ENCODE measurements at regions not wholly inside any gene's neighbourhood (a gene's known extent, or its start where the extent isn't known, plus 50 kb on each side); places are given as distances from the start of the nearest gene placed in this dataset.

DNA sequence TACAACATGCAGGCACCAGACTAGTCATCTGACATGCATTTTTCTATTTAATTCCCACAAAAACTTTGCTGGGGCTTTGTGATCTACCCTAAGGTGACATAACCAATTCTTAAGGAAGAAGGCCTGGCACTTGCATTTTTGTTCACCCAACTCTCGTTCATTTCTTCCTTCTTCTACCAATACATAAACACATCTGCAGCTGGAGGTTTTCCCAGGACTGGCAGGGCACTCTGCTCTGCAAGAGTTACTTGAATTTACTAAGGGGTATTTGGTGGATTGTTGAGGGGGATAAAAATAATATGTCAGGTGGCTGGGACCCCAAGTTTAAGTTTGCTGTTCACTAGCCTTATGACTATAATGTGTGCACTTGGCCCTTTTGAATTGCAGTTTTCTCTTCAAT lies 111.4 kb upstream of the TRIB2 start:
- Histone ChIP-seq H3K27ac (ENCODE audit: control insufficient read depth, insufficient read depth, low read length) (no peak overlapping the region), H3K9me3 (ENCODE audit: control insufficient read depth, low read depth, low read length) (no peaks in the 10 kb centered on the region), H4K20me1 (ENCODE audit: control insufficient read depth, extremely low read depth, insufficient read depth, low read length) (no peaks in the 10 kb centered on the region), H3K9me1 (ENCODE audit: control insufficient read depth, extremely low read depth, insufficient read depth, low read length) (no peaks in the 10 kb centered on the region), H3K4me2 (ENCODE audit: control insufficient read depth, extremely low read depth, insufficient read depth, low read depth, low read length) (no peak overlapping the region), H2AFZ (ENCODE audit: control insufficient read depth, low read length) (no peak overlapping the region), H3K9ac (ENCODE audit: control insufficient read depth, extremely low read depth, insufficient read depth, low read length) (no peak overlapping the region), H3K4me1 (ENCODE audit: control insufficient read depth, extremely low read depth, insufficient read depth, low read length) (no peaks in the 10 kb centered on the region), H3K27me3 (ENCODE audit: control insufficient read depth, extremely low read depth, insufficient read depth, low read length) (no peaks in the 10 kb centered on the region), H3K36me3 (ENCODE audit: control insufficient read depth in 2 of 2, extremely low read depth in 1 of 2, insufficient read depth in 2 of 2, low read length in 2 of 2) (no peaks in the 10 kb centered on the region), H3K79me2 (ENCODE audit: control insufficient read depth, insufficient read depth, low read length) (no peaks in the 10 kb centered on the region), H3K4me3 (ENCODE audit: control insufficient read depth in 2 of 3, extremely low read depth in 1 of 3, insufficient read depth in 2 of 3, low read depth in 1 of 3, low read length in 3 of 3) (no peak overlapping the region)
- DNase-seq (ENCODE audit: low read depth, low spot score): no peak
- dilution Hi-C loops (cut with MboI; ENCODE audit: extremely low pct_ligation_motif_present, low sequenced_read_pairs): no loop called here
- TF ChIP-seq EZH2 (IDR thresholded peaks at IDR 0.05; ENCODE audit: low read length): no peak
- TF ChIP-seq, protein P1, sequence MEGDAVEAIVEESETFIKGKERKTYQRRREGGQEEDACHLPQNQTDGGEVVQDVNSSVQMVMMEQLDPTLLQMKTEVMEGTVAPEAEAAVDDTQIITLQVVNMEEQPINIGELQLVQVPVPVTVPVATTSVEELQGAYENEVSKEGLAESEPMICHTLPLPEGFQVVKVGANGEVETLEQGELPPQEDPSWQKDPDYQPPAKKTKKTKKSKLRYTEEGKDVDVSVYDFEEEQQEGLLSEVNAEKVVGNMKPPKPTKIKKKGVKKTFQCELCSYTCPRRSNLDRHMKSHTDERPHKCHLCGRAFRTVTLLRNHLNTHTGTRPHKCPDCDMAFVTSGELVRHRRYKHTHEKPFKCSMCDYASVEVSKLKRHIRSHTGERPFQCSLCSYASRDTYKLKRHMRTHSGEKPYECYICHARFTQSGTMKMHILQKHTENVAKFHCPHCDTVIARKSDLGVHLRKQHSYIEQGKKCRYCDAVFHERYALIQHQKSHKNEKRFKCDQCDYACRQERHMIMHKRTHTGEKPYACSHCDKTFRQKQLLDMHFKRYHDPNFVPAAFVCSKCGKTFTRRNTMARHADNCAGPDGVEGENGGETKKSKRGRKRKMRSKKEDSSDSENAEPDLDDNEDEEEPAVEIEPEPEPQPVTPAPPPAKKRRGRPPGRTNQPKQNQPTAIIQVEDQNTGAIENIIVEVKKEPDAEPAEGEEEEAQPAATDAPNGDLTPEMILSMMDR (optimal IDR thresholded peaks at IDR 0.05 in 1 of 3, IDR thresholded peaks at IDR 0.05 in 1 of 3, conservative IDR thresholded peaks at IDR 0.05 in 1 of 3; ENCODE audit: extremely low read depth in 1 of 3, insufficient read depth in 2 of 3, low read length in 3 of 3): no peak
- FAIRE-seq: no peak

DNA sequence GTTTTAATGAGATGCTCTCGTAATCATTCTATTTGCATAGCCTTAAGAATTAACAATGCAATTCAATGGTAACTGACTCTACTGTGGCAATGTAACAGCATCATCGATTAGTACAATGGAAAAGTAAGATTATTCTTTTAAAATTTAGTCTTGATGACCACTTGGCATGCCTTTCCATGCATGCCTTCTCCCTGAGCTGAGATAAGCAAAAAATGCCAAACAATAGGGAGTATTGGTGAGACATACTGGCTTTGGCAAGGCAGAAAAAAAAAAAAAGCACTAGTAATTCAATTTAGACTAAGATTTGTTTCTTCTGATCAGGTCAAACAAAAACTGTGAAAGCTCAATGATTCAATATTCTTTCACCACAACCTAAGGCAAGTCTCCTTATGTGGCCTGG lies 110.8 kb upstream of the TRIB2 start:
- Histone ChIP-seq H3K9me1 (ENCODE audit: control insufficient read depth, extremely low read depth, insufficient read depth, low read length) (no peaks in the 10 kb centered on the region), H3K4me3 (ENCODE audit: control insufficient read depth in 2 of 3, extremely low read depth in 1 of 3, insufficient read depth in 2 of 3, low read depth in 1 of 3, low read length in 3 of 3) (no peak overlapping the region), H3K9ac (ENCODE audit: control insufficient read depth, extremely low read depth, insufficient read depth, low read length) (no peak overlapping the region), H3K36me3 (ENCODE audit: control insufficient read depth in 2 of 2, extremely low read depth in 1 of 2, insufficient read depth in 2 of 2, low read length in 2 of 2) (no peaks in the 10 kb centered on the region), H3K9me3 (ENCODE audit: control insufficient read depth, low read depth, low read length) (no peaks in the 10 kb centered on the region), H2AFZ (ENCODE audit: control insufficient read depth, low read length) (no peak overlapping the region), H3K4me2 (ENCODE audit: control insufficient read depth, extremely low read depth, insufficient read depth, low read depth, low read length) (no peak overlapping the region), H3K4me1 (ENCODE audit: control insufficient read depth, extremely low read depth, insufficient read depth, low read length) (no peaks in the 10 kb centered on the region), H3K27ac (ENCODE audit: control insufficient read depth, insufficient read depth, low read length) (no peak overlapping the region), H4K20me1 (ENCODE audit: control insufficient read depth, extremely low read depth, insufficient read depth, low read length) (no peaks in the 10 kb centered on the region), H3K79me2 (ENCODE audit: control insufficient read depth, insufficient read depth, low read length) (no peaks in the 10 kb centered on the region), H3K27me3 (ENCODE audit: control insufficient read depth, extremely low read depth, insufficient read depth, low read length) (no peaks in the 10 kb centered on the region)
- no peak for DNase-seq (ENCODE audit: low read depth, low spot score)
- no peak for TF ChIP-seq EZH2 (IDR thresholded peaks at IDR 0.05; ENCODE audit: low read length)
- TF ChIP-seq, protein P1 (optimal IDR thresholded peaks at IDR 0.05 in 1 of 3, IDR thresholded peaks at IDR 0.05 in 1 of 3, conservative IDR thresholded peaks at IDR 0.05 in 1 of 3; ENCODE audit: extremely low read depth in 1 of 3, insufficient read depth in 2 of 3, low read length in 3 of 3): no peak
- no peak for FAIRE-seq
- dilution Hi-C loops (cut with MboI; ENCODE audit: extremely low pct_ligation_motif_present, low sequenced_read_pairs): no loop called here
